BJ (cell line): ENCODE measurements at regions not wholly inside any gene's neighbourhood (a gene's known extent, or its start where the extent isn't known, plus 50 kb on each side); places are given as distances from the start of the nearest gene placed in this dataset.

ENCODE experiments used
- CTCF ChIA-PET: fragments of 350-600 bp; formaldehyde crosslinking; extraction: SDS; loops from one replicate; lab custom pipeline; 2021; ENCODE audit warnings: antibody characterized with exemption, inconsistent platforms; lab: Yijun Ruan, JAX
- POLR2A ChIA-PET: fragments of 300-600 bp; sonication (Branson Sonifier 250); formaldehyde crosslinking; extraction: SDS; loops from one replicate; lab custom pipeline; 2021; ENCODE audit warnings: antibody characterized with exemption; lab: Charles Lee
- DNase-seq: peaks from one replicate; pipeline ENCODE4 v3.0.0-alpha.2; 2011; ENCODE audit warnings: low read depth
- H3K27me3 ChIP-seq: 2 replicates; pipeline ENCODE4 v1.6.0; 2011; ENCODE audit warnings: low read length; ENCODE audit not compliant: control insufficient read depth, insufficient read depth
- H3K36me3 ChIP-seq: 2 replicates; pipeline ENCODE4 v1.5.1; 2011; ENCODE audit warnings: low read length; ENCODE audit not compliant: control insufficient read depth, insufficient read depth
- H3K4me3 ChIP-seq: 2 replicates; pipeline ENCODE4 v1.5.1; 2011; ENCODE audit warnings: low read depth, mild to moderate bottlenecking, control low read depth, low read length
- CTCF ChIP-seq: IDR thresholded peaks from 2 replicates; pipeline ENCODE4 v1.5.1; 2011; ENCODE audit warnings: low read depth, mild to moderate bottlenecking, control low read depth, inconsistent platforms, low read length, moderate library complexity; ENCODE audit not compliant: insufficient read depth

- Histone ChIP-seq H3K36me3 (no peaks in the 10 kb centered on the region), H3K4me3 (no peak overlapping the region), H3K27me3 (no peaks in the 10 kb centered on the region)
- ChIA-PET POLR2A (no interaction called here), CTCF (no interaction called here)
- DNase-seq: no peak
- TF ChIP-seq CTCF: no peak
Observed at GRCh38 chr5:175317872-175318271, 126.1 kb downstream of the DRD1 start.

DNA sequence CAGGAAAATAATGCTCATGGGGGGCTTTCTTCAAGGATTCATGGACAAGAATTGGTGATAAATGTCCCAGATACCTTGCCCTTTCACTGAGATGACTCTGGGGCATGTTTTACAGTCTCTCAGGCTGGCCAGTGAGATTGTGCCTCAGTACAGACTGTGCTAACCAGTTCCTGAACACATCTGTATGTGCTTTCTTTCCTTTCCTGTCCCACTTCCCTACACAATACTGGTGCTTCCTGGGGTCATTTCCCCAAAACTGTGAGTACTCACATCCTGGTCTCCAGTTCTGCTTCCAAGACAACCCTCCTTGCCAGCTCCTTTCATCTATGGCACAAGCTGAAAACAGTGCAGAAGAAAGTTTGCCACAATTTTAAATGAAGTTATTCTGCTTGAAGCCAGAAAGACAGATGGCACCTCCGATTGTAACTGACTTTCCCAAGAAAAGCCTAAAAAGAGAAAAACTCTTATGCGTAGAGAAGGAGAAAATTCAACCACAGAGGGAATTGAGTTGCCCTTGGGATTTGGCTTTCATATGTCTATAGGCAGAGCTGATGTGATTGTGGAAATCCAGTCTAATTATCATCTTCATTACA, 134.7 kb downstream of the DRD1 start:
- TF ChIP-seq CTCF: no peak
- ChIA-PET CTCF (no interaction called here), POLR2A (no interaction called here)
- Histone ChIP-seq H3K27me3 (no peaks in the 10 kb centered on the region), H3K36me3 (no peaks in the 10 kb centered on the region), H3K4me3 (no peak overlapping the region)
- no peak for DNase-seq

GRCh38 chr5:175308701-175309100, 135.3 kb downstream of the DRD1 start:
- Histone ChIP-seq H3K4me3 (no peak overlapping the region), H3K36me3 (no peaks in the 10 kb centered on the region), H3K27me3 (no peaks in the 10 kb centered on the region)
- ChIA-PET CTCF (no interaction called here), POLR2A (no interaction called here)
- DNase-seq: no peak
- no peak for TF ChIP-seq CTCF

DNA sequence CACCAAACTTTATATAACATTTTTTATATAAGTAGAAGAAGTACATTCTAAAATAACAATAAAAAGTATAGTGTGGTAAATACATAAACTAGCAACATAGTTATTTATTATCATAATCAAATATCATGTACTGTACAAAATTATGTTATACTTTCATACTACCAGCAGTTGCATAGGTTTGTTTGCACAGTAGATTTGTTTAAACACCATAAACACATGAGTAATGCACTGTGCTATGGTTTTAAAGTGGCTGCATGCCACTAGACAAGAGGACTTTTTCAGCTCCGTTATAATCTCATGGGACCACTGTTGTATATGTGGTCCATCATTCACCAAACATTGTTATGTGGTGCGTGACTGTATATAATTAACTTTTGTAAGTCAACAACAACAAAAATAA, 137.6 kb downstream of the DRD1 start:
- no peaks in the 10 kb centered on the region for H3K27me3 ChIP-seq
- POLR2A ChIA-PET: no interaction called here
- TF ChIP-seq CTCF: no peak
- H3K36me3 ChIP-seq: no peaks in the 10 kb centered on the region
- CTCF ChIA-PET: interaction anchor here (1.4 kb wide), 1 partner anchor 61 kb away, joined by 3 read pairs; no protein-coding TSS in a partner anchor
- H3K4me3 ChIP-seq: no peak overlapping the region
- no peak for DNase-seq

- DNase-seq: no peak
- Histone ChIP-seq H3K36me3 (no peaks in the 10 kb centered on the region), H3K27me3 (no peaks in the 10 kb centered on the region), H3K4me3 (no peak overlapping the region)
- ChIA-PET CTCF (interaction anchor here (1.4 kb wide), 1 partner anchor 62 kb away, joined by 3 read pairs; no protein-coding TSS in a partner anchor), POLR2A (no interaction called here)
- TF ChIP-seq CTCF: no peak
Observed at GRCh38 chr5:175305251-175305650, 138.7 kb downstream of the DRD1 start.
